SU-DHL-6 (cell line): ENCODE measurements at regions not wholly inside any gene's neighbourhood (a gene's known extent, or its start where the extent isn't known, plus 50 kb on each side); places are given as distances from the start of the nearest gene placed in this dataset.

ENCODE experiments used
- H2AFZ ChIP-seq: fragments of 200-600 bp; sonication (generic); 2 replicates; pipeline ENCODE4 v1.6.1; 2014; ENCODE audit warnings: low read depth, mild to moderate bottlenecking, moderate library complexity, mixed read lengths, antibody characterized with exemption, low read length; ENCODE audit not compliant: severe bottlenecking
- H3F3A ChIP-seq: fragments of 200-600 bp; shearing (Covaris generic); 2 replicates; pipeline ENCODE4 v1.6.0; 2016; ENCODE audit warnings: antibody characterized with exemption, mild to moderate bottlenecking; ENCODE audit not compliant: insufficient read depth
- H3K27ac ChIP-seq: fragments of 200-600 bp; sonication (generic); 2 replicates; pipeline ENCODE4 v1.5.1; 2016; ENCODE audit warnings: low read depth, mild to moderate bottlenecking, low read length, moderate library complexity, mixed read lengths
- H3K27me3 ChIP-seq: fragments of 200-600 bp; sonication (generic), shearing (Covaris generic); 2 replicates; pipeline ENCODE4 v1.6.0; 2014; ENCODE audit warnings: mild to moderate bottlenecking, low read length
- H3K36me3 ChIP-seq: fragments of 200-600 bp; sonication (generic); 2 replicates; pipeline ENCODE4 v1.6.1; 2014; ENCODE audit warnings: mild to moderate bottlenecking, low read length, mixed read lengths
- H3K4me2 ChIP-seq: fragments of 300-600, 200-600 bp; shearing (Covaris generic), sonication (generic); 2 replicates; pipeline ENCODE4 v1.6.0; 2014; ENCODE audit warnings: low read length, low read depth, mild to moderate bottlenecking; ENCODE audit not compliant: poor library complexity, severe bottlenecking
- H3K4me3 ChIP-seq: fragments of 200-600 bp; sonication (generic); 2 replicates; pipeline ENCODE4 v1.5.1; 2014; ENCODE audit warnings: antibody characterized with exemption, low read length, mild to moderate bottlenecking, mixed read lengths; ENCODE audit not compliant: insufficient read depth, poor library complexity, severe bottlenecking
- H3K79me2 ChIP-seq: fragments of 200-600 bp; sonication (generic); 2 replicates; pipeline ENCODE4 v1.6.1; 2014; ENCODE audit warnings: mild to moderate bottlenecking, low read length, moderate library complexity; ENCODE audit not compliant: insufficient read depth
- H3K9ac ChIP-seq: fragments of 200-600 bp; sonication (generic); 2 replicates; pipeline ENCODE4 v1.7.0; 2014; ENCODE audit warnings: mild to moderate bottlenecking, low read length
- H3K9me2 ChIP-seq: fragments of 200-600 bp; sonication (generic); replicated peaks from 2 replicates; pipeline ENCODE4 v1.6.1; 2014; ENCODE audit warnings: low read length; ENCODE audit not compliant: insufficient read depth
- H3K9me3 ChIP-seq: fragments of 200-600 bp; sonication (generic); 2 replicates; pipeline ENCODE4 v1.6.1; 2014; ENCODE audit warnings: low read length, mixed read lengths; ENCODE audit not compliant: insufficient read depth
- H4K20me1 ChIP-seq: fragments of 200-600 bp; sonication (generic); 2 replicates; pipeline ENCODE4 v1.6.1; 2014; ENCODE audit warnings: low read depth, mild to moderate bottlenecking, antibody characterized with exemption, low read length, moderate library complexity, mixed read lengths
- EZH2phosphoT487 ChIP-seq: fragments of 200-600 bp; sonication (generic), shearing (Covaris generic); conservative IDR thresholded peaks from 2 replicates; pipeline ENCODE4 v1.6.1; 2018; ENCODE audit warnings: mild to moderate bottlenecking, antibody characterized with exemption, low read length, moderate library complexity, mixed read lengths
- TF ChIP-seq, protein P1 (sequence below): fragments of 200-600 bp; sonication (generic); IDR thresholded peaks from one replicate; pipeline ENCODE4 v1.5.1; 2017; ENCODE audit warnings: antibody characterized with exemption, mild to moderate bottlenecking, low read length, moderate library complexity; ENCODE audit not compliant: insufficient read depth, poor library complexity, severe bottlenecking

DNA sequence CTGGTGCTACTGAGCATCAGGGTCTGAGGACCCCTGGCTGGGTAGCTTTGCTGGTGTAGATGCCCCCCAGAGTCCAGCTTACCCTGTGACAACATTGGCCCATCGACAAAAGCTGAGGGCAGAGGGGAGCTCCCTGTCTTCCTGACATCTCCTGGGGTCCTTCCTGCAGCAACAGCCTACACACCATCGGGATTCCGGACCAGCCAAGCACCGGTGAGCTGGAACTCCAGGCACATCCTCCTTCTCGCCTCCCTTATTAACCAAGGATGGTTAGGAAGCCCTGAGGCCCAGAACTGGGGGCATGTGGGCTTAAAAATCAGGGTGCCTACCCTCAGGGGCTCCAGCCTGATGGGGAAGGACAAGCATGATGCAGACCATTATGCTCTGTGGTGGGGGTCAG, 658.0 kb downstream of the PTPRU start:
- no peak overlapping the region for H3K27ac ChIP-seq
- H2AFZ ChIP-seq = no peak overlapping the region
- H3K4me2 ChIP-seq = no peak overlapping the region
- no peaks in the 10 kb centered on the region for H3K27me3 ChIP-seq
- no peaks in the 10 kb centered on the region for H4K20me1 ChIP-seq
- H3K4me3 ChIP-seq = no peak overlapping the region
- no peak overlapping the region for H3K9ac ChIP-seq
- no peaks in the 10 kb centered on the region for H3K79me2 ChIP-seq
- TF ChIP-seq, protein P1, sequence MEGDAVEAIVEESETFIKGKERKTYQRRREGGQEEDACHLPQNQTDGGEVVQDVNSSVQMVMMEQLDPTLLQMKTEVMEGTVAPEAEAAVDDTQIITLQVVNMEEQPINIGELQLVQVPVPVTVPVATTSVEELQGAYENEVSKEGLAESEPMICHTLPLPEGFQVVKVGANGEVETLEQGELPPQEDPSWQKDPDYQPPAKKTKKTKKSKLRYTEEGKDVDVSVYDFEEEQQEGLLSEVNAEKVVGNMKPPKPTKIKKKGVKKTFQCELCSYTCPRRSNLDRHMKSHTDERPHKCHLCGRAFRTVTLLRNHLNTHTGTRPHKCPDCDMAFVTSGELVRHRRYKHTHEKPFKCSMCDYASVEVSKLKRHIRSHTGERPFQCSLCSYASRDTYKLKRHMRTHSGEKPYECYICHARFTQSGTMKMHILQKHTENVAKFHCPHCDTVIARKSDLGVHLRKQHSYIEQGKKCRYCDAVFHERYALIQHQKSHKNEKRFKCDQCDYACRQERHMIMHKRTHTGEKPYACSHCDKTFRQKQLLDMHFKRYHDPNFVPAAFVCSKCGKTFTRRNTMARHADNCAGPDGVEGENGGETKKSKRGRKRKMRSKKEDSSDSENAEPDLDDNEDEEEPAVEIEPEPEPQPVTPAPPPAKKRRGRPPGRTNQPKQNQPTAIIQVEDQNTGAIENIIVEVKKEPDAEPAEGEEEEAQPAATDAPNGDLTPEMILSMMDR = no peak
- TF ChIP-seq EZH2phosphoT487 = no peak
- H3K9me3 ChIP-seq = no peaks in the 10 kb centered on the region
- no peaks in the 10 kb centered on the region for H3K36me3 ChIP-seq
- no peaks in the 10 kb centered on the region for H3F3A ChIP-seq
- H3K9me2 ChIP-seq = no peaks in the 10 kb centered on the region

DNA sequence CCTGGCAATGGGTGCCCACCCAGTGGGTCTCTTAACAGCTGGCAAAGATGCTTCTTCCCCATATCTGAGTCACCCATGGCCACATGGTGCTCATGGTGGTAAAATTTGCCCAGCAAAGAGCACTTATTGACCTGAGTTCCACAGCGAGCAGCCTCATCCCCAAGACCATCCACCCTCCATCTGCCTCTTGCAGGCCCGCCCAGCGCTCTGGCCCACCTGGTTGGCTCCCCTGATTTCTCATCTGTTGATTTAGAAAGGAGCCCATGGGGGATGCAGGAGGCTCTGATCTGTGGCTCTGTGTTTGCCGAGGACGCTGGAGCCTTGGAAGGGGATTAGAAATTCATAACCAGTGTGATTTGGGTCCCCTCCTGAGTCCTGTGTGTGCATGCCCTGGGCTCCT, 657.5 kb downstream of the PTPRU start:
- Histone ChIP-seq H2AFZ (no peak overlapping the region), H3K9ac (no peak overlapping the region), H3K9me3 (no peaks in the 10 kb centered on the region), H3K36me3 (no peaks in the 10 kb centered on the region), H3K9me2 (no peaks in the 10 kb centered on the region), H3K79me2 (no peaks in the 10 kb centered on the region), H4K20me1 (no peaks in the 10 kb centered on the region), H3K27me3 (no peaks in the 10 kb centered on the region), H3F3A (no peaks in the 10 kb centered on the region), H3K27ac (no peak overlapping the region), H3K4me3 (no peak overlapping the region), H3K4me2 (no peak overlapping the region)
- TF ChIP-seq, protein P1 = no peak
- TF ChIP-seq EZH2phosphoT487 = no peak

GRCh38 chr1:29893046-29893723, 656.9 kb downstream of the PTPRU start:
- TF ChIP-seq, protein P1 = no peak
- no peak for TF ChIP-seq EZH2phosphoT487
- H3K79me2 ChIP-seq = no peaks in the 10 kb centered on the region
- no peaks in the 10 kb centered on the region for H4K20me1 ChIP-seq
- no peak overlapping the region for H3K4me3 ChIP-seq
- no peaks in the 10 kb centered on the region for H3K9me2 ChIP-seq
- no peak overlapping the region for H3K27ac ChIP-seq
- no peaks in the 10 kb centered on the region for H3K27me3 ChIP-seq
- no peak overlapping the region for H3K9ac ChIP-seq
- no peak overlapping the region for H2AFZ ChIP-seq
- no peaks in the 10 kb centered on the region for H3K9me3 ChIP-seq
- H3F3A ChIP-seq = no peaks in the 10 kb centered on the region
- H3K4me2 ChIP-seq = no peak overlapping the region
- H3K36me3 ChIP-seq = no peaks in the 10 kb centered on the region
